ENCODE measurements at regions not wholly inside any gene's neighbourhood (a gene's known extent, or its start where the extent isn't known, plus 50 kb on each side); places are given as distances from the start of the nearest gene placed in this dataset.

DNA sequence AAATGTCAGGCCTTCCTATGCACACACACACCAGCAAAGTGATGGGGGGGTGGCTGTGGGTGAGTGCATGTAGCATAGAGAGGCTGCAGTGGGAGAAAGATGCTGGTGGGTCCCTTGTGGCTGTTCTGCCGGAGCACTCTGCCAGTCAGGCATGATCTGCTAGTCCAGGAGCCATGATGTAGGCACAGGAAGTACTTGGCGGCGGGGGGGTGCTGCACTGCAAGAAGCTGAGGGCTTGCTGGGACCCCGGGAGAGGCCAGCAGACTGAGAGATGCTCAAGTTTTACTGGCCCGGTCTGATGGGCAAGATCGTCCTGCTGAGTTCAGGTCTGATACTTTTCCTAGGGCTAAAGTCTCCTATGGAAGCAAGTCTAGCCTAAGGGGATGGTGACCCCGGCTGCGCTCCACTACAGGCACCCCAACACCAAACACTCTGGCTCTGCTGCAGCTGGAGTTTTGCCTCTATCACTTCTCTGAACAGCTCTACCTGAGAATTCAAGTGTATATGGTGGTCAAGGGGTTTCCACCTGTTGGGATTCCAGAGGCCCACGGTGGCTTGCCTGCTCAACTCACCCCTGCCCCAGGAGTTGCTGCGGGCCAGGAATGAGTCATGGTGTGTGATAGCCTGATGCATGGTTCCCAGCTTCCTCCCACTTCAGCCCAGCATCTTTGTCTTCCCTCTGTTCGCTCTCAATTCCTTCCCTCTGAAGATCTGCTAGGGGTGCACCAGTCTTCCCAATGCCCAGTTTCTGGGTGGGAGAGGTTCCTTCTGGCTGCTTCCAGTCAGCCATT lies 971.8 kb upstream of the ADGRB3 start:
- TF ChIP-seq ZNF75A (CRISPR knock-in tag; IDR thresholded peaks at IDR 0.05) (no peak), SRSF3 (IDR thresholded peaks at IDR 0.05; ENCODE audit: insufficient read depth, low read length) (no peak), NR1H2 (CRISPR knock-in tag; IDR thresholded peaks at IDR 0.05) (no peak), CBFA2T3 (IDR thresholded peaks at IDR 0.05) (no peak), BRD4 (IDR thresholded peaks at IDR 0.05) (no peak), ARHGAP35 (IDR thresholded peaks at IDR 0.05; ENCODE audit: partially characterized antibody) (no peak), CBX3 (IDR thresholded peaks at IDR 0.05; ENCODE audit: borderline replicate concordance in 1 of 2, low read length in 2 of 2) (no peak), ARID3A (IDR thresholded peaks at IDR 0.05; ENCODE audit: borderline replicate concordance, low read depth, low read length) (no peak), ZSCAN29 (IDR thresholded peaks at IDR 0.05) (no peak), L3MBTL2 (IDR thresholded peaks at IDR 0.05) (no peak)
- TF ChIP-seq, protein P1, sequence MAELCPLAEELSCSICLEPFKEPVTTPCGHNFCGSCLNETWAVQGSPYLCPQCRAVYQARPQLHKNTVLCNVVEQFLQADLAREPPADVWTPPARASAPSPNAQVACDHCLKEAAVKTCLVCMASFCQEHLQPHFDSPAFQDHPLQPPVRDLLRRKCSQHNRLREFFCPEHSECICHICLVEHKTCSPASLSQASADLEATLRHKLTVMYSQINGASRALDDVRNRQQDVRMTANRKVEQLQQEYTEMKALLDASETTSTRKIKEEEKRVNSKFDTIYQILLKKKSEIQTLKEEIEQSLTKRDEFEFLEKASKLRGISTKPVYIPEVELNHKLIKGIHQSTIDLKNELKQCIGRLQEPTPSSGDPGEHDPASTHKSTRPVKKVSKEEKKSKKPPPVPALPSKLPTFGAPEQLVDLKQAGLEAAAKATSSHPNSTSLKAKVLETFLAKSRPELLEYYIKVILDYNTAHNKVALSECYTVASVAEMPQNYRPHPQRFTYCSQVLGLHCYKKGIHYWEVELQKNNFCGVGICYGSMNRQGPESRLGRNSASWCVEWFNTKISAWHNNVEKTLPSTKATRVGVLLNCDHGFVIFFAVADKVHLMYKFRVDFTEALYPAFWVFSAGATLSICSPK (IDR thresholded peaks at IDR 0.05; ENCODE audit: borderline replicate concordance) = no peak
- FAIRE-seq (no peak), ATAC-seq (no peak), DNase-seq (ENCODE audit: extremely low read depth in 1 of 4, low spot score in 3 of 4) (no peak)
- H3K9me3 ChIP-seq (replicated peaks; ENCODE audit: control insufficient read depth, insufficient read depth, low read depth, low read length) = no peaks in the 10 kb centered on the region
- no peaks in the 10 kb centered on the region for H3K79me2 ChIP-seq (ENCODE audit: control insufficient read depth, insufficient read depth, low read length)
- H2AFZ ChIP-seq (ENCODE audit: low read depth, low read length) = peak overlapping the region; percentile 62; the same call in 1 of the 2 replicates
- 44% methylated on average over 10 of the region's 11 CpGs for whole genome bisulfite sequencing (ENCODE audit: insufficient coverage, low coverage, missing lambda C conversion rate)
- H3K27ac ChIP-seq (ENCODE audit: extremely low read depth, low read depth, low read length) = no peak overlapping the region
- no peaks in the 10 kb centered on the region for H4K20me1 ChIP-seq (replicated peaks; ENCODE audit: control insufficient read depth, insufficient read depth, low read length)
- ChIA-PET CTCF (ENCODE audit: low intra/inter-chr PET ratio) (no interaction called here), POLR2A (no interaction called here)
- no peaks in the 10 kb centered on the region for H3K36me3 ChIP-seq (ENCODE audit: control insufficient read depth, insufficient read depth, low read length)
- no peaks in the 10 kb centered on the region for H3K9me1 ChIP-seq (ENCODE audit: control insufficient read depth, insufficient read depth, low read length)
- H3K4me3 ChIP-seq = no peak overlapping the region
- H3K9ac ChIP-seq (ENCODE audit: insufficient read depth in 1 of 2, low read depth in 2 of 2, low read length in 2 of 2) = no peak overlapping the region
- H3K4me1 ChIP-seq (replicated peaks in 1 of 2; ENCODE audit: control insufficient read depth in 2 of 2, insufficient read depth in 2 of 2, low read length in 2 of 2) = peaks cover 4 to 5% of the 10 kb centered on the region in 2 experiments; a peak in 1 of 5 replicates
- intact Hi-C loops (cut with micrococcal nuclease) (no loop called here), in situ Hi-C loops (cut with MboI) (no loop called here)
- H3K4me2 ChIP-seq (ENCODE audit: insufficient read depth, low read length) = no peak overlapping the region
- no TSS peak for BruUV-seq (replicated peaks)
- H3K27me3 ChIP-seq (ENCODE audit: control insufficient read depth in 2 of 2, insufficient read depth in 2 of 2, low read length in 2 of 2) = no peaks in the 10 kb centered on the region

Data from K562 (cell line).